WTC11 (cell line): ENCODE measurements at regions not wholly inside any gene's neighbourhood (a gene's known extent, or its start where the extent isn't known, plus 50 kb on each side); places are given as distances from the start of the nearest gene placed in this dataset.

Source experiments
- ATAC-seq: fragments of 200-7000 bp; cut with Tn5 transposase; 2 replicates; pipeline ENCODE4 v1.10.0; 2021; ENCODE audit warnings: mild to moderate bottlenecking, moderate library complexity
- CTCF ChIA-PET: fragments of 300-600 bp; sonication (Branson Sonifier 250); formaldehyde crosslinking; loops from one replicate; lab custom pipeline; 2021; ENCODE audit warnings: antibody characterized with exemption; lab: Charles Lee
- POLR2A ChIA-PET: fragments of 350-600 bp; sonication (Branson Sonifier 250); formaldehyde crosslinking; loops from one replicate; lab custom pipeline; 2021; ENCODE audit warnings: antibody characterized with exemption; lab: Charles Lee
- DNase-seq: peaks from one replicate; pipeline ENCODE4 v3.0.0; 2021; ENCODE audit warnings: low spot score
- H3K27ac Mint-ChIP-seq: 2 replicates; pipeline ENCODE4 v1.8.0; 2021; ENCODE audit warnings: mixed read lengths
- H3K27me3 Mint-ChIP-seq: 2 replicates; pipeline ENCODE4 v1.8.0; 2021; ENCODE audit warnings: low read depth, mild to moderate bottlenecking, moderate library complexity, mixed read lengths
- H3K36me3 Mint-ChIP-seq: 2 replicates; pipeline ENCODE4 v1.8.0; 2021; ENCODE audit warnings: mixed read lengths
- H3K4me1 Mint-ChIP-seq: 2 replicates; pipeline ENCODE4 v1.8.0; 2022; ENCODE audit warnings: mixed read lengths
- H3K4me3 Mint-ChIP-seq: 2 replicates; pipeline ENCODE4 v1.8.0; 2021; ENCODE audit warnings: mild to moderate bottlenecking, moderate library complexity, mixed read lengths
- H3K9me3 Mint-ChIP-seq: 2 replicates; pipeline ENCODE4 v1.8.0; 2021; ENCODE audit warnings: mixed read lengths
- AFF4 ChIP-seq: sonication (generic); formaldehyde crosslinking; IDR thresholded peaks from 2 replicates; pipeline ENCODE4 v1.8.1; 2023; ENCODE audit warnings: mild to moderate bottlenecking, missing genetic modification reagents, borderline replicate concordance
- ATF1 ChIP-seq: sonication (generic); formaldehyde crosslinking; IDR thresholded peaks from 2 replicates; pipeline ENCODE4 v1.8.1; 2023; ENCODE audit warnings: mild to moderate bottlenecking, moderate library complexity, missing genetic modification reagents
- ATF2 ChIP-seq: sonication (generic); formaldehyde crosslinking; IDR thresholded peaks from 2 replicates; pipeline ENCODE4 v1.8.1; 2022; ENCODE audit warnings: low read depth, missing genetic modification reagents, borderline replicate concordance
- CREB1 ChIP-seq: sonication (generic); formaldehyde crosslinking; IDR thresholded peaks from 2 replicates; pipeline ENCODE4 v1.8.0; 2023; ENCODE audit warnings: mild to moderate bottlenecking, missing genetic modification reagents
- ESRRA ChIP-seq: sonication (generic); formaldehyde crosslinking; IDR thresholded peaks from 2 replicates; pipeline ENCODE4 v1.8.1; 2022; ENCODE audit warnings: mild to moderate bottlenecking, missing genetic modification reagents, borderline replicate concordance
- FOXJ3 ChIP-seq: sonication (generic); formaldehyde crosslinking; IDR thresholded peaks from 2 replicates; pipeline ENCODE4 v1.9.0; 2021; ENCODE audit warnings: missing genetic modification reagents, mild to moderate bottlenecking, borderline replicate concordance
- FOXP4 ChIP-seq: sonication (generic); formaldehyde crosslinking; IDR thresholded peaks from 2 replicates; pipeline ENCODE4 v1.8.0; 2022; ENCODE audit warnings: mild to moderate bottlenecking, missing genetic modification reagents
- HMGXB4 ChIP-seq: sonication (generic); formaldehyde crosslinking; IDR thresholded peaks from 2 replicates; pipeline ENCODE4 v1.8.1; 2023; ENCODE audit warnings: mild to moderate bottlenecking, moderate library complexity, missing genetic modification reagents
- JAZF1 ChIP-seq: fragments of 250-450 bp; sonication (Bioruptor Pico); IDR thresholded peaks from 2 replicates; pipeline ENCODE4 v1.9.0; 2021; ENCODE audit warnings: moderate library complexity, mild to moderate bottlenecking, inconsistent platforms
- MAX ChIP-seq: sonication (generic); formaldehyde crosslinking; IDR thresholded peaks from 2 replicates; pipeline ENCODE4 v1.8.0; 2022; ENCODE audit warnings: mild to moderate bottlenecking, missing genetic modification reagents
- MXD4 ChIP-seq: fragments of 250-450 bp; sonication (Bioruptor Pico); IDR thresholded peaks from 2 replicates; pipeline ENCODE4 v1.8.0; 2021; ENCODE audit warnings: mild to moderate bottlenecking, moderate library complexity, borderline replicate concordance
- NFE2L1 ChIP-seq: sonication (generic); formaldehyde crosslinking; IDR thresholded peaks from 2 replicates; pipeline ENCODE4 v1.8.1; 2023; ENCODE audit warnings: missing genetic modification reagents
- NR1H2 ChIP-seq: sonication (generic); formaldehyde crosslinking; IDR thresholded peaks from 2 replicates; pipeline ENCODE4 v1.9.0; 2021; ENCODE audit warnings: mild to moderate bottlenecking, moderate library complexity, missing genetic modification reagents
- OVOL2 ChIP-seq: fragments of 250-450 bp; sonication (Bioruptor Pico); IDR thresholded peaks from 2 replicates; pipeline ENCODE4 v1.9.0; 2021; ENCODE audit warnings: mild to moderate bottlenecking, borderline replicate concordance
- PRRX2 ChIP-seq: fragments of 250-450 bp; sonication (Bioruptor Pico); IDR thresholded peaks from 2 replicates; pipeline ENCODE4 v1.8.0; 2021; ENCODE audit warnings: mild to moderate bottlenecking
- RORB ChIP-seq: fragments of 250-450 bp; sonication (Bioruptor Pico); IDR thresholded peaks from 2 replicates; pipeline ENCODE4 v1.9.0; 2021; ENCODE audit warnings: mild to moderate bottlenecking
- SMAD4 ChIP-seq: sonication (generic); formaldehyde crosslinking; IDR thresholded peaks from 2 replicates; pipeline ENCODE4 v1.8.0; 2022; ENCODE audit warnings: mild to moderate bottlenecking, missing genetic modification reagents
- SP1 ChIP-seq: sonication (generic); formaldehyde crosslinking; conservative IDR thresholded peaks from 2 replicates; pipeline ENCODE4 v1.8.1; 2022; ENCODE audit warnings: missing genetic modification reagents
- TEAD4 ChIP-seq: sonication (generic); formaldehyde crosslinking; IDR thresholded peaks from 2 replicates; pipeline ENCODE4 v1.8.0; 2022; ENCODE audit warnings: mild to moderate bottlenecking, missing genetic modification reagents
- ZMAT4 ChIP-seq: fragments of 250-450 bp; sonication (Bioruptor Pico); IDR thresholded peaks from 2 replicates; pipeline ENCODE4 v1.9.0; 2021; ENCODE audit warnings: mild to moderate bottlenecking
- ZNF219 ChIP-seq: sonication (generic); formaldehyde crosslinking; IDR thresholded peaks from 2 replicates; pipeline ENCODE4 v1.8.0; 2023; ENCODE audit warnings: missing genetic modification reagents, mild to moderate bottlenecking, borderline replicate concordance
- ZNF263 ChIP-seq: sonication (generic); formaldehyde crosslinking; IDR thresholded peaks from 2 replicates; pipeline ENCODE4 v1.8.1; 2022; ENCODE audit warnings: low read depth, mild to moderate bottlenecking, moderate library complexity, missing genetic modification reagents
- ZNF281 ChIP-seq: sonication (generic); formaldehyde crosslinking; IDR thresholded peaks from 2 replicates; pipeline ENCODE4 v1.8.0; 2023; ENCODE audit warnings: mild to moderate bottlenecking, missing genetic modification reagents
- ZNF423 ChIP-seq: fragments of 250-450 bp; sonication (Bioruptor Pico); IDR thresholded peaks from 2 replicates; pipeline ENCODE4 v2.1.2; 2022; ENCODE audit warnings: mild to moderate bottlenecking, moderate library complexity

GRCh38 chr2:144180131-144180530 lies 339.8 kb downstream of the ZEB2 start:
- Mint-ChIP-seq H3K4me3 (no peak overlapping the region), H3K9me3 (no peaks in the 10 kb centered on the region), H3K27me3 (no peaks in the 10 kb centered on the region), H3K4me1 (peaks cover 6% of the 10 kb centered on the region), H3K27ac (no peak overlapping the region), H3K36me3 (no peaks in the 10 kb centered on the region)
- ATAC-seq (no peak), DNase-seq (no peak)
- CTCF ChIA-PET = no interaction called here
- POLR2A ChIA-PET = no interaction called here
- no peak for TF ChIP-seq JAZF1
- no peak for TF ChIP-seq ZNF263
- no peak for TF ChIP-seq HMGXB4
- TF ChIP-seq ZNF281 = no peak
- no peak for TF ChIP-seq MXD4 (CRISPR knock-in tag)
- no peak for TF ChIP-seq TEAD4 (CRISPR knock-in tag)
- no peak for TF ChIP-seq ZMAT4 (CRISPR knock-in tag)
- no peak for TF ChIP-seq SMAD4 (CRISPR knock-in tag)
- no peak for TF ChIP-seq OVOL2 (CRISPR knock-in tag)
- no peak for TF ChIP-seq FOXJ3 (CRISPR knock-in tag)
- no peak for TF ChIP-seq ZNF423
- TF ChIP-seq NFE2L1 (CRISPR knock-in tag) = no peak

GRCh38 chr2:144170179-144170578 lies 349.7 kb downstream of the ZEB2 start:
- POLR2A ChIA-PET = interaction anchor here (0.6 kb wide), 1 partner anchor 166 kb away, joined by 3 read pairs; no protein-coding TSS in a partner anchor
- ATAC-seq (no peak), DNase-seq (no peak)
- peaks cover 19% of the 10 kb centered on the region for H3K9me3 Mint-ChIP-seq
- H3K4me3 Mint-ChIP-seq = no peak overlapping the region
- H3K4me1 Mint-ChIP-seq = no peaks in the 10 kb centered on the region
- peaks cover 16% of the 10 kb centered on the region for H3K36me3 Mint-ChIP-seq
- CTCF ChIA-PET = no interaction called here
- H3K27me3 Mint-ChIP-seq = no peaks in the 10 kb centered on the region
- no peak overlapping the region for H3K27ac Mint-ChIP-seq
- TF ChIP-seq CREB1 (CRISPR knock-in tag) = no peak
- TF ChIP-seq NR1H2 (CRISPR knock-in tag) = no peak
- TF ChIP-seq AFF4 (CRISPR knock-in tag) = no peak
- no peak for TF ChIP-seq FOXJ3 (CRISPR knock-in tag)
- TF ChIP-seq ATF2 (CRISPR knock-in tag) = no peak
- no peak for TF ChIP-seq ZNF219
- TF ChIP-seq ATF1 = no peak
- no peak for TF ChIP-seq ESRRA (CRISPR knock-in tag)
- TF ChIP-seq ZNF423 = no peak
- TF ChIP-seq MAX (CRISPR knock-in tag) = no peak
- TF ChIP-seq TEAD4 (CRISPR knock-in tag) = no peak
- no peak for TF ChIP-seq OVOL2 (CRISPR knock-in tag)
- TF ChIP-seq FOXP4 = no peak
- TF ChIP-seq PRRX2 (CRISPR knock-in tag) = no peak
- TF ChIP-seq SP1 = no peak
- TF ChIP-seq RORB (CRISPR knock-in tag) = no peak
